ENCODE measurements at regions not wholly inside any gene's neighbourhood (a gene's known extent, or its start where the extent isn't known, plus 50 kb on each side); places are given as distances from the start of the nearest gene placed in this dataset.
"Not testable (repeated sequence)": the region's sequence is repeated elsewhere in the genome, so short reads cannot be mapped to it uniquely, and the experiment has no call there.

DNA sequence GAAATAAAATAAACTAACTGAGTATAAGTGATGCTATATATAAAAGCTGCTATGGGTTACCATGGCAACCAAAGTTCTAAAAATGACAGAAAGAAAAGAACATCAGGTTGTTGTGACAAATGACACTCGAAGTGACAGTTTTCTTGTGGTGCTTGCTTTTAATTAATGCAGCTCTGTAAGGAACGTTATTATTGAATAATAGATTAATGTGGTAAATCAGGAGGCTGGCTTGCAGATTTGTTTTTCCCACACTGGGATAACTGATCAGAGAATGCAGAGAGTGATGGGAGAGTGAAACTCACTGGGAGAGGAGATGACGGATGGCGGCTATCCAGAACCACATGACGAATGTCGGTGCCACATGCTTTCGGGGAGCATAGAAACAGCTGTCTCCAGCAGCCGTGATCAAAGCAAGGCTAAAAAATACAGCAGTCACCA lies 207.0 kb upstream of the ATP10A start:
- Histone ChIP-seq H3K36me3 (ENCODE audit: control insufficient read depth in 2 of 2, insufficient read depth in 2 of 2, low read length in 1 of 2) (no peaks in the 10 kb centered on the region), H3K27ac (ENCODE audit: low read depth in 2 of 2, low read length in 1 of 2) (no peak overlapping the region), H3K9me3 (ENCODE audit: control insufficient read depth in 2 of 2, insufficient read depth in 1 of 2, low read depth in 1 of 2, low read length in 1 of 2) (no peaks in the 10 kb centered on the region), H3K4me1 (ENCODE audit: control insufficient read depth in 2 of 2, insufficient read depth in 2 of 2, low read length in 1 of 2) (no peaks in the 10 kb centered on the region), H3K4me3 (ENCODE audit: low read depth in 1 of 2, low read length in 2 of 2) (no peak overlapping the region), H3K27me3 (ENCODE audit: control insufficient read depth in 1 of 2, insufficient read depth in 2 of 2, low read length in 2 of 2) (no peaks in the 10 kb centered on the region)
- WGBS, 2 donors = 49 to 58% methylated on average over 8 of the region's 8 CpGs

DNA sequence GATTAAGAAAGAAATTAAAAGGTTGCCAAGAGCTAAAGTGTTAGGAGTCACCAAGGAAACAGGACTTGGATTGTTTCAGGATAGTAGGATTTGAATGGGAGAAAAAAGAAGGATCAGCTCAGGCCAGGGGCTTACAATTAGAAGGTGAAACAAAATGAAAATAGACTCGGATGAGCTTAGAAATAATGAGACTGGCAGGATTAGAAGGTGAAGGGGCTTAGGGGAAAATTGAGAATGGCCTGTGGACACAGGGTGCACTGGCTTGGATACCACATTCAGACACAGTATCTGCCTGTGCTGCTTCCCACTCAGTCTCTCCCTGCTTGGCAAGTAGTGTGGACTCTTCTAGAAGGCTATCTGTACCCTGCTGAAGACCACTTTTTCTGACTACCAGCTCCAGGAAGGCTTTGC lies 206.1 kb upstream of the ATP10A start:
- Histone ChIP-seq H3K27ac (ENCODE audit: low read depth in 2 of 2, low read length in 1 of 2) (no peak overlapping the region), H3K4me1 (ENCODE audit: control insufficient read depth in 2 of 2, insufficient read depth in 2 of 2, low read length in 1 of 2) (no peaks in the 10 kb centered on the region), H3K9me3 (ENCODE audit: control insufficient read depth in 2 of 2, insufficient read depth in 1 of 2, low read depth in 1 of 2, low read length in 1 of 2) (no peaks in the 10 kb centered on the region), H3K27me3 (ENCODE audit: control insufficient read depth in 1 of 2, insufficient read depth in 2 of 2, low read length in 2 of 2) (no peaks in the 10 kb centered on the region), H3K36me3 (ENCODE audit: control insufficient read depth in 2 of 2, insufficient read depth in 2 of 2, low read length in 1 of 2) (no peaks in the 10 kb centered on the region), H3K4me3 (ENCODE audit: low read depth in 1 of 2, low read length in 2 of 2) (no peak overlapping the region)
- WGBS, 2 donors = 36 to 53% methylated on average over 1 of the region's 1 CpG

- 66 to 70% methylated on average over 2 of the region's 2 CpGs for WGBS, 2 donors
- Histone ChIP-seq H3K9me3 (ENCODE audit: control insufficient read depth in 2 of 2, insufficient read depth in 1 of 2, low read depth in 1 of 2, low read length in 1 of 2) (no peaks in the 10 kb centered on the region), H3K36me3 (ENCODE audit: control insufficient read depth in 2 of 2, insufficient read depth in 2 of 2, low read length in 1 of 2) (no peaks in the 10 kb centered on the region), H3K4me3 (ENCODE audit: low read depth in 1 of 2, low read length in 2 of 2) (no peak overlapping the region), H3K4me1 (ENCODE audit: control insufficient read depth in 2 of 2, insufficient read depth in 2 of 2, low read length in 1 of 2) (no peaks in the 10 kb centered on the region), H3K27ac (ENCODE audit: low read depth in 2 of 2, low read length in 1 of 2) (no peak overlapping the region), H3K27me3 (ENCODE audit: control insufficient read depth in 1 of 2, insufficient read depth in 2 of 2, low read length in 2 of 2) (no peaks in the 10 kb centered on the region)
Observed at GRCh38 chr15:26066896-26067295, 203.8 kb upstream of the ATP10A start.

GRCh38 chr15:26065723-26066122 lies 202.6 kb upstream of the ATP10A start:
- Histone ChIP-seq H3K4me1 (ENCODE audit: control insufficient read depth in 2 of 2, insufficient read depth in 2 of 2, low read length in 1 of 2) (no peaks in the 10 kb centered on the region), H3K27me3 (ENCODE audit: control insufficient read depth in 1 of 2, insufficient read depth in 2 of 2, low read length in 2 of 2) (no peaks in the 10 kb centered on the region), H3K9me3 (ENCODE audit: control insufficient read depth in 2 of 2, insufficient read depth in 1 of 2, low read depth in 1 of 2, low read length in 1 of 2) (no peaks in the 10 kb centered on the region), H3K36me3 (ENCODE audit: control insufficient read depth in 2 of 2, insufficient read depth in 2 of 2, low read length in 1 of 2) (no peaks in the 10 kb centered on the region), H3K27ac (ENCODE audit: low read depth in 2 of 2, low read length in 1 of 2) (no peak overlapping the region), H3K4me3 (ENCODE audit: low read depth in 1 of 2, low read length in 2 of 2) (no peak overlapping the region)
- WGBS, 2 donors = 73 to 75% methylated on average over 2 of the region's 2 CpGs

DNA sequence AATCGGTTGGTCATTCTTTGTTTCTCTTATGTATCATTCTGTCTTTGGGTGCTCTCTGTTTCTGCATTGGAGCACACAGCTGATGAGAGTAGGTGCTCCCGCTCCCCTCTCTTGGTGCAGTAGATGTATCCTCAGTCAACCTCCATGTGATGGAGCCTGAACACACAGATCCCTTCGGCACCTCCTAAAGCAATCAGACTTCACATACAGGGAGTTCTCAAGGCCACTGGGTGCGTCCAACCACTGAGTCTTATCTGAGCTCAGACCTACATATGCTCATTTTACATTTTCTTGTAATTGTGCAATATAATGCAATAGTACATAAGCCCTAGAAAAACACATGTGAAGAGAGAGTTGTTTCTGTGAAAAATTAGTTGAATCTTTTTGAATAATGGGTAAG lies 198.1 kb upstream of the ATP10A start:
- Histone ChIP-seq H3K27ac (ENCODE audit: low read depth in 2 of 2, low read length in 1 of 2) (no peak overlapping the region), H3K27me3 (ENCODE audit: control insufficient read depth in 1 of 2, insufficient read depth in 2 of 2, low read length in 2 of 2) (no peaks in the 10 kb centered on the region), H3K4me3 (ENCODE audit: low read depth in 1 of 2, low read length in 2 of 2) (no peak overlapping the region), H3K4me1 (ENCODE audit: control insufficient read depth in 2 of 2, insufficient read depth in 2 of 2, low read length in 1 of 2) (no peaks in the 10 kb centered on the region), H3K36me3 (ENCODE audit: control insufficient read depth in 2 of 2, insufficient read depth in 2 of 2, low read length in 1 of 2) (no peaks in the 10 kb centered on the region), H3K9me3 (ENCODE audit: control insufficient read depth in 2 of 2, insufficient read depth in 1 of 2, low read depth in 1 of 2, low read length in 1 of 2) (no peaks in the 10 kb centered on the region)
- WGBS, 2 donors = 76 to 86% methylated on average over 4 of the region's 4 CpGs

DNA sequence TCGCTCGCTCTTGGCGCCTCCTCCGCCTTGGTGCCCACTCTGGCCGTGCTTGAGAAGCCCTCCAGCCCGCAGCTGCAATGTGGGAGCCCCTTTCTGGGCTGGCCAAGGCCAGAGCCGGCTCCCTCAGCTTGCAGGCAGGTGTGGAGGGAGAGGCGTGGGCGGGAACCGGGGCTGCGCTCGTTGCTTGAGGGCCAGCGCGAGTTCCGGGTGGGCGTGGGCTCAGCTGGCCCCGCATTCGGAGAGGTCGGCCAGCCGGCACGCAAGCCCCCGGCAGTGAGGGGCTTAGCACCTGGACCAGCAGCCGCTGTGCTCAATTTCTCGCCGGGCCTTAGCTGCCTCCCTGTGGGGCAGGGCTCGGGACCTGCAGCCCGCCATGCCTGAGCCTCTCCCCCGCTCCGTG lies 193.6 kb upstream of the ATP10A start:
- not testable (repeated sequence) for H3K9me3 ChIP-seq (ENCODE audit: control insufficient read depth in 2 of 2, insufficient read depth in 1 of 2, low read depth in 1 of 2, low read length in 1 of 2); H3K4me3 ChIP-seq (ENCODE audit: low read depth in 1 of 2, low read length in 2 of 2); H3K27me3 ChIP-seq (ENCODE audit: control insufficient read depth in 1 of 2, insufficient read depth in 2 of 2, low read length in 2 of 2); H3K36me3 ChIP-seq (ENCODE audit: control insufficient read depth in 2 of 2, insufficient read depth in 2 of 2, low read length in 1 of 2); H3K27ac ChIP-seq (ENCODE audit: low read depth in 2 of 2, low read length in 1 of 2); H3K4me1 ChIP-seq (ENCODE audit: control insufficient read depth in 2 of 2, insufficient read depth in 2 of 2, low read length in 1 of 2)
- WGBS, 2 donors = 91% methylated on average over 23 to 29 of the region's 29 CpGs

DNA sequence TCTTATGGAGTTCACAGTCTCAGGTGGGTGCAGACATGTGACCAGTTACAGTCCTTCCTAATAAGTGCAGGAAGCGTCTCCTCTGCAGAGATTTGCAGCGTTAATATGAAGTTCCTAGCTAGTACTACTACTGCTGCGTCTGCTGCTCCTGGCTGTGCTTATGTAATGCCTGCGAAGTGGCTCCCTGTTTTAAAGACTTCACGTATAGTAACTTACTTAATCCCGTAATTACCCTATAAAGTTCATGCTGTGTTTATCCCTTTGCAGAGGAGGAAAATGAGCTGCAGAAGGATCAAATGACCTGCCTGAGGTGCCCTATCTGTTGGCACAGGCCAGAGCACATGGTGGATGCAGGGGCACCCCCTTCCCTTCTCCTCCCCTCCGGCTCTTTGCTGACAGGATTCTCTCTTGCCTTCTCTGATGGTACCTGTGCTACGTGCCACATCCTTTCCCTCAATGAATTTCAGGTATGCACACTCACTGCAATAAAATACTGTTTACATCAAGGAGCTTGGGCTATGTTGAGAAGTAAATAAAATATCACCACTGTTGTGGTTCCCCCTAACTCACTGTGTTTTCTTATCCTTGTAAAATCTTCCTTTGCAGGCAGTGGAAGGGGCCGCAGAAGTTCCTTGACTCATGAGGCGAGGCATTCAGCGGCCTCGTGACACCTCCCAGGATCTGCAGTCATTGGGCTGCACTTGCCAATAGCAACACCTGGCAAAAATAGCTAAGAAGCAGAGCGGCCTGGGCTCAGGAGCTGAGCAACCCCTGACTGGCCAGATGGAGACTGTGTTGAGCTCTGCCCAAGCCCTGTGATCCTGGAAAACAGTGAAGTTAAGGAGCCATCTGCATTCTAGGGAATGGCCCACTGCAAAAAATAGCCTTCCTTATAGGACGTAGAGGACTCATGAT lies 188.9 kb upstream of the ATP10A start:
- Histone ChIP-seq H3K4me3 (ENCODE audit: low read depth in 1 of 2, low read length in 2 of 2) (no peak overlapping the region), H3K9me3 (ENCODE audit: control insufficient read depth in 2 of 2, insufficient read depth in 1 of 2, low read depth in 1 of 2, low read length in 1 of 2) (no peaks in the 10 kb centered on the region), H3K27ac (ENCODE audit: low read depth in 2 of 2, low read length in 1 of 2) (no peak overlapping the region), H3K27me3 (ENCODE audit: control insufficient read depth in 1 of 2, insufficient read depth in 2 of 2, low read length in 2 of 2) (no peaks in the 10 kb centered on the region), H3K36me3 (ENCODE audit: control insufficient read depth in 2 of 2, insufficient read depth in 2 of 2, low read length in 1 of 2) (no peaks in the 10 kb centered on the region), H3K4me1 (ENCODE audit: control insufficient read depth in 2 of 2, insufficient read depth in 2 of 2, low read length in 1 of 2) (no peaks in the 10 kb centered on the region)
- WGBS, 2 donors = 68 to 74% methylated on average over 14 of the region's 14 CpGs

- 51 to 69% methylated on average over 4 of the region's 4 CpGs for WGBS, 2 donors
- H3K9me3 ChIP-seq (ENCODE audit: control insufficient read depth in 2 of 2, insufficient read depth in 1 of 2, low read depth in 1 of 2, low read length in 1 of 2) = peaks cover 2% of the 10 kb centered on the region in 2 donors
- H3K27ac ChIP-seq (ENCODE audit: low read depth in 2 of 2, low read length in 1 of 2) = no peak overlapping the region
- no peaks in the 10 kb centered on the region for H3K36me3 ChIP-seq (ENCODE audit: control insufficient read depth in 2 of 2, insufficient read depth in 2 of 2, low read length in 1 of 2)
- H3K4me3 ChIP-seq (ENCODE audit: low read depth in 1 of 2, low read length in 2 of 2) = no peak overlapping the region
- no peaks in the 10 kb centered on the region for H3K27me3 ChIP-seq (ENCODE audit: control insufficient read depth in 1 of 2, insufficient read depth in 2 of 2, low read length in 2 of 2)
- no peaks in the 10 kb centered on the region for H3K4me1 ChIP-seq (ENCODE audit: control insufficient read depth in 2 of 2, insufficient read depth in 2 of 2, low read length in 1 of 2)
Observed at GRCh38 chr15:26050984-26051383, 187.9 kb upstream of the ATP10A start.

DNA sequence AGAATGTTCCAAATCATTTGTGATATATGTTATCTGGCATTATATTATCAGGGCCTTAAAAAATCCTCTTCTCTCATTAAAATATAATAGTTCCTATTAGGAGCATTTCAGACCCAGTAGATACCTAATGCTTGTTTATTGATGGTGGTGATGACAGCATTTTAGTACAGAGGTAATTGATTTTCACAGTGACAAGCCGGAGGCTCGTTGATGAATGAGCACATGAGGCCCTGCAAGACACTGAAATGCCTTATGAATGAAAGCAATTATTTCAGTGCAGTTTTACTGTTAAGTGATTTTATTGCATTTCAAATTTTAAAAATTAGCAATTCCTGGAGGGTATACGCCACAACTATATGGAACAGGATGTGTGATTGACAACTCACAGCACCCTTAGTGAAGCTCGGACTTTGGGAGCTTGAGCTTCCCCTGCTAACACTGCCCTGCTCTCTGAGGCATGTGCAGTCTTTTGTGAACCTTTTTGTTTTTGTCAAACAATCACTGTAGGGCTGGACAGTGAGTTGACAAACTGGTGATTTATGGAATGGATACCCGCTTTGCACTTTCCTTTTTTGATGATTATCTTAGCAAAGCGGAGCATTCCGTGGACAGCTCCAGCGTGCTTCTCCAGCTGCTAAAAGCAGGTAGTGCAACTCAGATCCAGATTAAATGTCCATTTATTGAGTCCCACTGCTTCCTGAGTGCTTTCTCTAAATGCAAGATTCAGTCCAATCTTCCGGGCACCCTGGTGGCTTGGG lies 187.0 kb upstream of the ATP10A start:
- 61 to 68% methylated on average over 9 of the region's 9 CpGs for WGBS, 2 donors
- Histone ChIP-seq H3K9me3 (ENCODE audit: control insufficient read depth in 2 of 2, insufficient read depth in 1 of 2, low read depth in 1 of 2, low read length in 1 of 2) (peaks cover 2% of the 10 kb centered on the region in 2 donors), H3K4me3 (ENCODE audit: low read depth in 1 of 2, low read length in 2 of 2) (no peak overlapping the region), H3K27ac (ENCODE audit: low read depth in 2 of 2, low read length in 1 of 2) (no peak overlapping the region), H3K27me3 (ENCODE audit: control insufficient read depth in 1 of 2, insufficient read depth in 2 of 2, low read length in 2 of 2) (no peaks in the 10 kb centered on the region), H3K4me1 (ENCODE audit: control insufficient read depth in 2 of 2, insufficient read depth in 2 of 2, low read length in 1 of 2) (no peaks in the 10 kb centered on the region), H3K36me3 (ENCODE audit: control insufficient read depth in 2 of 2, insufficient read depth in 2 of 2, low read length in 1 of 2) (no peaks in the 10 kb centered on the region)
